HG02981 (cell line): ENCODE measurements at regions not wholly inside any gene's neighbourhood (a gene's known extent, or its start where the extent isn't known, plus 50 kb on each side); places are given as distances from the start of the nearest gene placed in this dataset.
"Not testable (repeated sequence)": the region's sequence is repeated elsewhere in the genome, so short reads cannot be mapped to it uniquely, and the experiment has no call there.

Source experiments
- ATAC-seq: cut with Tn5 transposase; IDR thresholded peaks from one replicate; pipeline ENCODE4 v1.9.1; 2021; ENCODE audit warnings: mild to moderate bottlenecking, moderate library complexity; ENCODE audit not compliant: unreplicated experiment

DNA sequence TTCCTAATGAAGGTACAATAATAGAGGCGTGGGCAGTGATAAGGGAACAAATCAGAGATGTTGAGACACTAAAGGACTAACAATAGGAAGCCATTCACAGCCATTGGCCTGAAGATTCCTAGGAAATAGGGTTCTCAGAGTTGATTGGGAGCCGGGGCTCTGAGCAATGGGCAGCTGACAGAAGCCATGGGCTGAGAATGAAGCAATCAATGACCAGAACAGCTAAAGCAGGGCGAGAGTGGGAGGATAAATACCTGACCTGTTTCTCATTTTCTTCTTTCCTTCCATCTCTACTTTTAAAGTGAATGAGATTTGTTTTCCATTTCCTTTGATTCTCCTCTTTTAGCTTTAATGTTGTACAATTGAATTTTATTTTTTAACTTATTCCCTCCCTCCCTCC is 774.7 kb upstream of the ADGRL4 start:
- no peak for ATAC-seq

DNA sequence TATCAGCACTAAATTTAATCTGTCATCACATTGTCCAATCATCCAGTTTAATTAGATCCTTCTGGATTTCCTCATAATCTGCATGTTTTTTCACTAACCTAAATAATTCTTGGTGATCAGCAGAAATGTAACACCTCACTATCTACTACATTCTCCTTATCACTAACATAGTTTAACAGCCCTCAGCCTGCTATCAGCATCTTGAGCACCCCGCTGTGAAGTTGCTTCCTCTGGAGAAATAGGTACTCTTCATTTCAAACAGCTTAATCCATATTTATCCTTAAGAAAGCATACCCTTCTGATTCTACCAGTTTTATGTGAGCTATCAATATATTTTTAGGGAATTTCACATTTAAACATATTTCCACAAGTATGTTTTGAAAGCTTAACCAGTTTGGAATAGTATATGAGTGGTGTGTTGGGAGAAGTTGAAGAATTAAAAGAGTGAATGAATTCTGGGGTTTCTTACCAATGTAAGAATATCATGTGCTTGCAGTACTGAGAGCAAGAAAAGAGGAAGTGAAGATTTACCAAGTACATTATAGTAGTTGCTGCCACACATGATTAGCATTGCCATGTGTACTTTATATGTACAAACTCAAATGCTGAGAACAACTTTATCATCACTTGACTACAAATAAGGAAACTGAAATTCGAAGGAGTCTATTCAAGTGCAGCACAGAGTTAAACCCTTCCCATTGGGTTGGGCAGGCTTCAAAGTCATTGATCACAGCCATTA is 771.1 kb upstream of the ADGRL4 start:
- peak; percentile 100 for ATAC-seq

DNA sequence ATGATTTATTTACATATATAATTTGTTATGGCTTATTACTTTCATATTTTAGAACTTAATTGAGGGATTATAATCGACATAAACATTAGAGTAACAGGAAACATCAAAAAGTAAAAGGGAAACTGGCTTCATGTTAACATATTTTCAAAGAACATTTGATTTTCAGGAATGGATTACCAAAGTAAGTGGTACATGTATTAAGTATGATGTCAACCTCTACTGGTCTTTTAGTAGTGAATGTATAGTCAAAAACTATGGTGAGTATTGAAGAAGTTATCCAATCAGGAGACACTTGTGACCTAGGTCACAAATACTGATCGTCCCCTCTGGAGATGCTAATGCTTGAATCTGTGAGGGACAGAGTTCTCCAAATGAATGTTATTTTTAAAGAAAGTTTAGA is 768.9 kb upstream of the ADGRL4 start:
- no peak for ATAC-seq

DNA sequence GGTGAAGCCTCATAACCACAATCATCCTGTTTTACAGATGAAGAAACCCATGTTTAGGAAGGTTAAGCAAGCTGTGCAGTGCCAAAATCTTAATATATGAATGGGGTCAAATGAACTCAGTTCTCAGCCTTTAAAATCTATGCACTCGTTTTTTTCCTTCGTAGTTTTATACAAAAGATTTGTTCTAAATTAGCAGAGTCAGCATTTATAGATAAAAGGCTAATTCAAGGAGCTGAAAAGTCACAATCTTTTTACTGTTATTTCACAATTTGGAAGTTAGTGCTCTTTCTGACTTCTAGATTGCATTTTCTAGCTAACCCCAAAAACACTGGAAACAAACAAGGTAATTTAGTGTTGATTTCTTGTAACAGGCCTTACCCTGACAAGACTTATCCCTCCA is 766.9 kb upstream of the ADGRL4 start:
- ATAC-seq: no peak

DNA sequence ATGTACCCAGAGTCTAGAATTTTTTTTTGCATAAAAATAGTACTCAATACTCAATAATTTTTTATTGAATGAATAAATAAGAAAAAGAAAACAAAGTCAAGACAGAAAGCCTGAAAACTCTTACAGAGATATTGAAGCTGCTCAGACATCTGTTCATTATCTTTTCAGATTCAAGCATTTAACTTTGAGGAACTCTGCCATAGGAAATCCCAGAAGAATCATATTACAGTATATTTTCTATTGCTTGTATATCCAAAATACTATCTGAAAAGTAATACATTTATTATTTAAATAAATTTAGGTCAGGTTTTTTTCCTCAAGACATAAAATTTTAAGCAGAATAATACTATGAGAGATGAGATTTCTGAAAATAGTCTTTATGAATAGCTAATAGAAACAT is 755.9 kb upstream of the ADGRL4 start:
- no peak for ATAC-seq

GRCh38 chr1:79760531-79760930 is 754.0 kb upstream of the ADGRL4 start:
- ATAC-seq: no peak

DNA sequence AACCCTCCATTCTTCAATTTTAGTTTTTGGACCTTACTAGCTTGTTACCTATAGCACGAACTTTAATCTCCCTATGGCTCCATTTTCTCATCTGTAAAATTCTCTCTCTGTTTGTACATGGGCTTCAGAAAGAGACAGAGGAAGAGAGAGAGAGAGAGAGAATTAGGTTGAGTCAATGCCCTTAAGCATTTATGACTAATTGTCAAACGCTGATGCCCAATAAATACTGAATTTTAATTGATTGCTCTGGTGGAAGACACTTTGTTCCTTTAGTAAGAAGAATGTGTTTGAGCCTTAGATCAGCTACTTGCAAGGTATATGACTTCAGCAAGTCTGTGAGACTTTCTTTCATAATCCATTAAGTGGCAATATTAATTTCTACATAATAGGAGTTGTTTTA is 743.1 kb upstream of the ADGRL4 start:
- ATAC-seq: no peak

DNA sequence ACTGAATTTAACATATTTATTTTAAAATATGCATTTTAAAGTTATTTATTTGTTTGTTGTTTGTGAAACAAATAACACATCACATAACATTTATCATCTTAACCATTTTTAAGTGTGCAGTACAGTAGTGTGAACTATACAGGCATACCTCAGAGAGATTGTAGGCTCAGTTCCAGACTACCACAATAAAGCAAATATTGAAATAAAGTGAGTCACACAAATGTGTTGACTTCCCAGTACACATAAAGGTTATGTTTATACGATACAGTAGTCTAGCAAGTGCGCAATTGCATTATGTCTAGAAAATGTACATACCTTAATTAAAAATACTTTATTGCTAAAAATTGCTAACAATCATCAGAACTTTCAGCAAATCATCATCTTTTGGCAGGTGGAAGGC is 739.4 kb upstream of the ADGRL4 start:
- ATAC-seq: no peak

DNA sequence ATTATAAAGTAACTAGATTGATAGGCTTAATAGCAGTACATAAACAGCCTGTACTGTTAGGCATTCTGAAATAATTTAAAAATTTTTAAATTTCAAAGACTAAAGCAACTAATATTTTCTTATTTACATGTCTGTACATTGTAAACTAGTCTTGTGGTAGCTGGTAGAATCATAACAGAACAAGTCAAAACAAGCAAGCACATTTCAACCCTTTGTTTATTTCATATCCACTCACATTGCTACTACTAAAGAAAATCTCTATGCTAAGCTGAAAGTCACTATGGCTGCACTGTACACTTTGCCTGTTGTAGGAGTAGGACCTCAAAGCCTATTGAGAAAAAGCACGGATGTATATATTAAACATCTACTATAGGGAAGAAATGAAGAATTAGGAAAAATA is 738.2 kb upstream of the ADGRL4 start:
- ATAC-seq: no peak

DNA sequence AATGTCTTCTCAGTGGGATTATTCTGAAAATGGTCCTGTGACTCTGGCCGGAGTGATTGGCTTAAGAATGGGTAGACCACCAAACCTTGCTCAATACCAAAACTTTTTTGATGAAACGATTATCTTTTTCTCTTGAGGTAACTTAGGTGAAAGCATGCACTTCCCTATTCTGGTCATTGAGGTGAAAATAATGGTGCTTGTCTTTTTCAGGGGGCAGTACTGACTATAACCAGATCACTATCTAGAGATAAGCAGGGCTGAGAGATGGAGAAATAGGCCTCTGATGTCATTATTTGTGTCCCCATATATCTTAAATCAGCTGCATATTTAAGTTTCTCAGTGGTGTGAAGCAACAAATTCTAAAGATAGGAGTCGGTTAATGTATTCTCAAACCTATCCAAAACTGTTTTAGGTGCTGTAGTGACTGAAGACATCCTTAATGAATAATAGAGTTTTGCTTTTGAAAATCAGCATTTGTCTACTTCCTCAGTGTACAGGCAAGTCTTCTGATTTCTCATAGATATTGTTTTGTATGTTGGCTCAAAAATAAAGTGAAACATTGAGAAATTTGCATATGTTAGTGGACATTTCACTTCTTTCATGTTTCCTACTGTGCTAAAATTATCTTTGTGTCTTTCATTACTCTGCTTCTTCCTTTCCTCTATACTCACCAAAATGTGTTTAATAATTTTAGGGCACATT is 735.3 kb upstream of the ADGRL4 start:
- ATAC-seq: peak; percentile 87

DNA sequence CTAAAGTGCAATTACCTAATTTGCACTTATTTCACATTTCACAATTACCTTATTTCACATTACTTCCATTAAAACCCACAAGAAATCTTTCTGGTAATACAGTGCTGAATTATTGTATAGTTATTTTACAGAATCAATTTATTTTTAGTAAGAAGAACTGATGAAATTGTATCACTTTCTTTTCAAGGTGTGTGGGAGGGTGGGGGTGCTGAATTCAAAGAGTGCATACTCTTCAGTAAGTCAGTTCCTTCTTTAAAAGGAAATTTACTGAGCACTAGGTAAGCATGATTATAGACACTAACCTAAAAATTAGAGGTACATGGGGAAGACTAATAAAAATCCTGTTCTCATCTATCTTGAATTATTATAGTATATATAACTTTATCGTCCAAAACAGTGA is 731.6 kb upstream of the ADGRL4 start:
- no peak for ATAC-seq

GRCh38 chr1:79737193-79737592 is 730.7 kb upstream of the ADGRL4 start:
- ATAC-seq: no peak

- ATAC-seq: no peak
These were observed 726.4 kb upstream of the ADGRL4 start for GRCh38 chr1:79732950-79733349.

DNA sequence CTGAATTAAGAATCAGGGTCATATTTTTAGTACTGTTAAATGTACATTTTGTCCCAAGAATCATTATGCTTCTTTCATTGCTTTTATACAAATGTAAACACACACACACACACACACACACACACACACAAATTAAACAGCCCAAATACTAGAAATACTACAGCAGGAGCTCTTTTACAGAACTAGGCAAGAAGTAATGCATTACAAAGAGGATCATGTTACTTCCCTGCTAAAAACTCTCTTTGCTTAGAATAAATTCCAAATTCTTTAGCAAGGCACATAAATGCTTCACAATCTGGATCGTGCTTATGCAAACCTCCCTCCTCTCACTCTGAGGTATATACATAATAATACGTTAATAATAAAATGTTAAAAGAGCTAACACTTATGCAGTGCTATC is 720.4 kb upstream of the ADGRL4 start:
- ATAC-seq: no peak

DNA sequence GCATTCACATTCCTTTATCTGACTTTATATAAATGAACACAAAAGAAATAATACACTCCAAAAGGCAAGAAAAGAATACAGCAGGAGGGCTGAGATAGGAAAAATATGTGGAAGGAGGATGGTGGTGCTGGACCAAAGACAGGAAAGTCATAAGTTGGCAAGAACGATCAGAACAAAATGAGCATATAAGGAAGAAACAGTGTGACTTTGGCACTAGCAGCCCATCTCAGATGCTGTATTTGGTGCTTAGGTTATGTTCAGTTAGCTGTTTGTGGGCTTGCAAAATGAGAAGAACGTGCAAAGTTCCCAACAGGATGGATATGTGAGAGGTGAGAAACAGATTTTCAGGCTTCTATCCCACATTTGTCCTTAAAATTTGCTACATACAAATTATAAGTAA is 719.8 kb upstream of the ADGRL4 start:
- ATAC-seq: no peak

- ATAC-seq: no peak
These were observed 709.9 kb upstream of the ADGRL4 start for GRCh38 chr1:79716447-79716846.

GRCh38 chr1:79714664-79715063 is 708.1 kb upstream of the ADGRL4 start:
- no peak for ATAC-seq

DNA sequence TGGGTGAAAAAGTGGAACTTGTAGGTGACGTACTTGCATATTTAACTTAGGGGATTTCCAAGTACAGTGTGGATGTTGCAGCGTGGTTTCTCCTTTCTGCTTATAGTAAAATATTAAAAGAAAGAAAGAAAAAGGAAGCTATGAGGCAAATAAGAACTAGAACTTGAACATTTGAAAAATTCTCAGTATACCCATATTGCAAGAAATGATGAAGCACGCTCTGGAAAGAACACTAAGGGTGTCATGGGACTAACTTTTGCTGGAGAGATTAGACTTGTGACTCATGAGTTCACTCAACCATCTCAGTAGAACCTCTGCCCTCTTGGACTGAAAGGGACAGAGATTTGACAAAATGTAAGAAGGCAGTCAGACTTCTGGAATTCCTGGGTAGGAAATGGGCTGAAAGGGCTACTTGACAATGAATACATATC is 704.5 kb upstream of the ADGRL4 start:
- peak; percentile 86 for ATAC-seq

GRCh38 chr1:79708646-79709265 is 702.2 kb upstream of the ADGRL4 start:
- ATAC-seq: no peak

DNA sequence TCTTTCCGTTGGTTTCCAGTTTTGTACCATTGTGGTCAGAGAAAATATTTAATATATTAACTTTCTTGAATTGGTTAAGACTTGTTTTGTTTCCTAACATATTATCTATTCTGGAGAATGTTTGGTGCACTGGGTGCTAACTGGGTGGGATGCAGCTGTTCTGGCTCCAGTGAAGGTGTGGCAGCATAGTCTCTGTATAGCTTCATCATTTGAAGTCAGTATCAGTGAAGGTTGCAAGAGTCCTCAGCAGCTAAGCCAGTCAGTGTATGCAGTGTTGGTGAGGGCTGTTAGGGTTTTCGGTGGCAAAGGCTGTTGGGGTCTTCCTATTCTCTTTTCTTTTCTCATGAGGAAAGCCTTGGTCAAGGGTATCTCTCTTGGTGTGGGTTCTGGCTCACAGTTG is 698.7 kb upstream of the ADGRL4 start:
- no peak for ATAC-seq

- ATAC-seq: no peak
These were observed 697.5 kb upstream of the ADGRL4 start for GRCh38 chr1:79704067-79704466.

- not testable (repeated sequence) for ATAC-seq
These were observed 695.9 kb upstream of the ADGRL4 start for GRCh38 chr1:79702336-79702999.
